GM19397 (cell line): ENCODE measurements at regions not wholly inside any gene's neighbourhood (a gene's known extent, or its start where the extent isn't known, plus 50 kb on each side); places are given as distances from the start of the nearest gene placed in this dataset.

ENCODE experiments used
- ATAC-seq: cut with Tn5 transposase; IDR thresholded peaks from one replicate; pipeline ENCODE4 v1.9.1; 2021; ENCODE audit warnings: mild to moderate bottlenecking, moderate library complexity; ENCODE audit not compliant: unreplicated experiment

DNA sequence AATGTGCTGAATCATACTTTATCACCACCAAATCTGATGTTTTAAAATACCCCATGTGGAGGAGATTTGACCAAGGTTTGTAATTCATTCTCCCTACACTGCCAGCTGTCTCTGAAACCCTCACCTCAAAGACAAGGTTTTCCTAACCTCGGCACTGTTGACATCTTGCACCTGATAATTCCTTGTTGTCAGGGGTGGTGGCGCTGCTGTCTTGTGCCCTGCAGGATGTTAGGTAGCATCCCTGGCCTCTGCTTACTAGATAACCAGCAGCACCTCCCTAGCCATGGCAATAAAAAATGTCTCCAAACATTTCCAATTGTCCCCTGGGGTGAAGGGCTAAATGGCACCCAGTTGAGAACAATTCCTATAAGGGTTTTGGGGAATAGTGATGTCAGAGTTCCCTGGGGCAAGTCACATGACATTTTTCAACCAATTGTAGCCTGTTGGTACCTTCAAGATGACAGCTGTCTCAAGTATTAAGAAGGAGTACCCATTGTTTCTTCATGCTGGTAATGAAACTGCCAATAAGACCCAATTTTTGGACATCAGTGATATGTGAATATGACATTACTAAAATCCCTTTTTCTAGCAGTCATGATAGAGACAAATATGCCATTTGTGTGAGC lies 160.6 kb upstream of the PLCXD3 start:
- no peak for ATAC-seq

DNA sequence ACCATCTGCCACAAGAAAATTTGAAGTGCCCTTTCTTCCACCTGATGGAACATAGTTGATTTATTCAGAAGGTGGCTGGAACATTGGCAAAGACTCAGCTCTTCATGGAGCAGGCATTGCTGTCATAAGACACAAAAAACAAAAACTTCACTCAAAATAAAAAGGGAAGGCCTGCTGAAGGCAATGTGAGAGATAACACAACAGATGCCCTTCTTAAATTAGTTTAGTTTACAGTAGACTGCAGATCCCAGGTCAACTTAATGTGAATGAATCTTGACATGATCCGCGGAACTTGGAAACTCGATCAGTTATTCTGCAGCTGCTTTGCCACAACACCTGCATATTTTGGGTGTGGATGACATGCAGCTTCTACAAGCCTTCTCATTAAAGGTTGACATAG lies 159.8 kb upstream of the PLCXD3 start:
- no peak for ATAC-seq

DNA sequence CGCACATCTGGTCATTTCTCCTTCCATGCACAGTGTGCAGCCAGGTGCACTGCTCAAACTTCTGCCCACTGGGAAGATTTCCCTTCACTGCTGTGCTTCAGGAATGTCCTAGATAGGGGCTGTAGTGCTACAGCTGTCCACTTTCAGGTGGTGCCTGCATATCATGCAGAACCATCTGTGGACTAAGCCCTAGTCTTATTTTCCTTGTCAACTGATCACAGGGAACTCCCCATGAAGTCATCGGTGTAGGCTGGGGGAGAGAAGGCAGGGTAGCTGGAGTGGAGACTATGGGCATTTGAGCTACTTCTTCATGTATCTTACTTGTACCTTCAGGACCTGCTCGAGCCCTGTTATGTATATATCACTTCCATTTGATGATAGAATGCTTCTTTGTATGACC lies 150.9 kb upstream of the PLCXD3 start:
- no peak for ATAC-seq

DNA sequence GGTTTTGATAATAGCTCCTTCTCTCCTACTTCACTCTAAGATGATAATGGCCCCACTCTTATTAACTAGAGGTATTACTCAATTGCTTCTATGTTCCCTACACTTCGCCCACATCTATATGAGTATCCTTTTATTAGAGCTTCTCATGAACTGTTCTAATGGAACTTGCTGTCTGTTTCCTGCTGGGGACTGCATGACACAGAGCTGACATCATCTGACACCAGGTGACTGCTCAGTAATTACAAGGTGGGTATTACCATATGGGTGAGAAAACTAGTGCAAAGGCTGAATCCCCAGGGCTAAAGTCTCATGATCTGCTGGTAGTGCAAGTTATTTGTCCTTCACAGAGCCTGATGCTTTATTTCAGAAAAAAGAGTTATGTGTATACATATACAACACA lies 146.2 kb upstream of the PLCXD3 start:
- no peak for ATAC-seq

DNA sequence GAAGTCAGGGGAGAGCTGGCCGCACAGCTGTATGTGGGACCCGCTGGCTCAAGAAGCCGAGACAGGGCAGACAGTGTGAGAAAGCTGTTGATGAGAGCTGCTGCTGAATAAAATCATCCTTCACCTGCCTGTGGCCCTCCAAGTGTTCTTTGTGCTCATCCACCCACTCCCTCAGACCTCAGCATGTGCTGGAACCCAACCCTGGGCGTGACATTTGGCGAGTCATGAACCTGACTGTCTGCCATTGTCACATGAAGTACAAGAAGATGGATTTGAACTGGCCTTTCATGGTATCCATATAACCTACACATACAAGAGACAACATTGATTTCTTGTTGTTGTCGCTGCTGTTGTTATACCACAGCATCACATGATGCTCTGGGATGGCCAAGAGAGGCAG lies 139.7 kb upstream of the PLCXD3 start:
- ATAC-seq: no peak

DNA sequence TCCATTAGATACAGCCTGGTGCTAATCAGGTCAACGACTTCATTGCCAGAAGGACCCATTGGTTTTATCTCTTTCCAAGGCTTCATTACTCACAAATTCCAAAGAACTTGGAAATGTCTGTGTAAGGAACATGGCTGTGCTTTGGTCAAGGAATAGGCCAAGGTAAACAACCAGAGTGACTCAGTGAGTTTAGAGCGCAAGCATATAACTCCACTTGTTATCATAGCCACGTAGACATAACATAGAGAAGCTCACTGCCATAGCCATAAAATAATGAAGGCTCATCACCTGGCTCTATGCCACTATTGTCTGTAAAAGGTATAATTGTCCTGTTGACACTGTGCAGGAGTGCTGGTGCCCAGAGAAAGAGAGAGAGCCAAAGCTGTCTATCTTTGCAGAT lies 139.3 kb upstream of the PLCXD3 start:
- ATAC-seq: no peak

DNA sequence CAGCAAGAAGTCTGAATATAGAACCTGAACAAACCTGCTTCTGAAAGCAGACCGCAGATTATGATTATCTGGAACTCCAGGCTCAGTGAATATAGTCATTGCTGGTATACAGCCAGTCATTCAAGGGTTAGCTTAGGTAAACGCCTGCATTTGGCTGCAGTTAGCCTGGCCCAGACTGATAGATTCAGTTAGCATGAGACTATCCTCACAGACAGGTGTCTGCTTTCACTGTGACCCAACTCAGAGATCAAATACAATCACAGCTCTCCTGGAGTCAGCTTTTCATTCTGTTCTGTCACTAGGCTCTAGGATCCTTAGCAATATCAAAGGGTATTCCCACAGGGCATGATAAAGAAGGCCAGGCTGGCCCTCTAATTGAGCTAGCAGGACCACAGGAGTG lies 138.6 kb upstream of the PLCXD3 start:
- no peak for ATAC-seq

DNA sequence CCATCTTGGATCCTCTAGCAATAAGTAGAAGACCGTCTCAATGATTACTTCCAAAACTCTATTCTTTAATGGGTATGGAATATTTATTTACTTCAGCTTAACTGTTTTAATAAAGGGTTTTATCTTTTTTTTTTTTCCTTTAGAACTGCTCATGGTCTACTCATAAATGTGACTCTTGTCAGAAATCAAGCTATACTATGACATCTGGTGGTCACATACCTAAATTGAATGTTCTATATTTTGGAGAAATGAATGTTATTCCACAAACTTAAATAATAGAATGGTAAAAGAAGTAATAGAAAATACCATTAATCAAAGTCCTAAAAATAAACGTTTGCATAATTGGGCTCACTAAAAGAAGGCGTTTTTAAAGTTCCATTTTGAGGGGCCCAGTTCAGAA lies 131.2 kb upstream of the PLCXD3 start:
- no peak for ATAC-seq

DNA sequence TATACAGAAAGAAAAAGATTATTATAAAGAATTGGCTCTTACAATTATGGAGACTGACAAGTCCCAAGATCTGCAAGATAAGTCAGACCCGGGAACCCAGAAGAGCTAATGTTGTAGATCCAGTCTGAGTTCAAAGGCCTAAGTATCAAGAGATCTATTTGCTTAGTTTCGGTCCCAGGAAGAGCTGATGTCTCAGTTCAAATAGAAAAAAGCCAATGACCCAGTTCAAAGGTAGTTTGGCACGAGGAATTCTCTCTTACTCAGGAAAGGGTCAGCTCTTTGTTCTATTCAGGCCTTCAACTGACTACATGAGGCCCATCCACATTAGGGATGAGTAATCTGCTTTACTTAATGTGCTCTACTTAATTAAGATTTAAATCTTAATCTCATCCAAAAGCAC lies 128.3 kb upstream of the PLCXD3 start:
- no peak for ATAC-seq

DNA sequence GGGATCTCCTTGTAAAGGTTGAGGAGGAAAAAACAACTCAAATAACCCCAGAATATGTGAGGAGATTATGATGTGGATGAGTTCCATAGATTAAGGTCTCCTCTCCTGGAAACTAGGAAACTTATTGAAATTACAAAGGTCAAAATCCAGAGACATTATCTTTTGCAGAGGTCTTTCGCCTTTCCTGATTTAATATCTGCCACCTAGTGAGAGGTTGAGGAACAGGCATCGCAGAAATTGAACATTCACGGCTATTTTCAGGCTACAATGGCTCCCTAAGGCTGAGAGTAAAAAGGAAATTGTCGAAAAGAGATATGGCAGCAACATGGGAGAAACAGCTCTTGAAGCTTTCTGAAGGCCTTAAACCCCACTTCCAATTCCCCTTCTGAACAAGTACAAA lies 127.5 kb upstream of the PLCXD3 start:
- no peak for ATAC-seq

DNA sequence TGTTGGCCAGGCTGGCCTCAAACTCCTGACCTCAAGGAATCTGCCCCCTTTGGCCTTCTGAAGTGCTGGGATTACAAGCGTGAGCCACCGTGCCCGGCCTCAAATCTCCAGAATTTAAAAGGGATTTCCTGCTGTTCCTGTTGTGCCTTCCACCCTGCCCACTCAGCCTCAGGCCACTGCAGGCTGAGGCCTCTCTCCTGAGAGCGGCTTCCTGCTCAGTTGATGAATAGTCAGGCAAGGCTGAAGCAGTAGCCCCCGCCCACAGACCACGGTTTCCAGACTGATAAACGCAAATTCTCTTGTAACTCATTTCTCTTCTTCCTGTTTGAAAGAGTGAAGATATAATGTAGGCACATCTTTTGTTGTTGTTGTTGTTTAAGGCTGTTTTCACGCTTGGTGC lies 127.0 kb upstream of the PLCXD3 start:
- ATAC-seq: no peak

DNA sequence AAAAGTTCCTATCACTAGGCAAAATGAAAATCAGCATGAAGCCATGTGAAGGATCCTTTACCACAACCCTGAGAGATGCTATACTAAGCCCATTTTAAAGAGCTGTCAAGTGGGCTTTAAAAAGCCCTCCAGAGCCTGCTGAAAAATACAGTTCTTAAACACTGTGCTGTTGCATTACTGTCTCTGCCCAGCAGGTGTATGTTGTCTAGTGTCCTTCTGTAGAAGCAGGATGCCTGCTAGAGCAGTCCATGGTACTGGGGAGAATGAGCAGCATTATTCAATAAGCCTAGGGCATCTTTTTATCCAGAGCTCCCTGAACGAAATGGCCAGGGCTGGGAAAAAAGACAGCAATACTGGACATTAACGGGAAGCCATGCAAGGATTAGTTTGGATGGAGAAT lies 126.2 kb upstream of the PLCXD3 start:
- peak; percentile 85 for ATAC-seq

DNA sequence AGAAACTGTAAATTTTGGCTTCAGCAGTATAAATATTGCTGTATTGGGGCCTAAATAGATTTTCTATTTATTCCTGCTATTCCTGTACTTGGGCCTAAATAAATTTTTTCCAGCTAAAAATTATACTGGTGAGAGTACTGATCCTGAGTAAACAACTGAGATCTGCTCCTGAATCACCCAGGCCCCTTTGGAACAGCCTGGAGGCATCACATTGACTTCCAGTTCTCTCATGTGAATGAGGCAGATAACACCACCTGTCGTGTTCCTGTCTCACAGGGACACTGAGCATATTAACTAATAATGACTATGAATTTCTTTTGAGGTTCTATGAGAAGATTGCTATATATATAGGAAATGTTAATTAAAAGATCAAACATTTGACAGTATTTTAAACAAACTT lies 119.5 kb upstream of the PLCXD3 start:
- no peak for ATAC-seq

DNA sequence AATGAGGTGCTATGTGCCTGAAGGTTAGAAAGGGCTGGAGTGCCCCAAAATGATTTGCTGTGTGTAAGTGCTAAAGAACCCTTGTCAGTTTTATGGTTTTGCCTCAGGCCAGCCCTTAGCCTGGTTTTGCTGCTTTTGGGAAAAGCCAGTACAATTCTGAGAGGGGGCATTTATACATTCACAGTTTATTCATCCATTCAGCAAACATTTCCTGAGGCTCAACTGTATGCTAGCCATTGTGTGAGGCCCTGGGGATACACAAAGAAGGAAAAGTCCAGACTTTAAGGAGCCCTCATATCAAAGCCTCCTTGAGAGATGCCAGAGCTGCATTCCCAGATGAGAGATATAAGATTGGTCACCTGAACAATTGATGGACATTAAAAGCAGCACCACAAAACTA lies 115.2 kb upstream of the PLCXD3 start:
- no peak for ATAC-seq

DNA sequence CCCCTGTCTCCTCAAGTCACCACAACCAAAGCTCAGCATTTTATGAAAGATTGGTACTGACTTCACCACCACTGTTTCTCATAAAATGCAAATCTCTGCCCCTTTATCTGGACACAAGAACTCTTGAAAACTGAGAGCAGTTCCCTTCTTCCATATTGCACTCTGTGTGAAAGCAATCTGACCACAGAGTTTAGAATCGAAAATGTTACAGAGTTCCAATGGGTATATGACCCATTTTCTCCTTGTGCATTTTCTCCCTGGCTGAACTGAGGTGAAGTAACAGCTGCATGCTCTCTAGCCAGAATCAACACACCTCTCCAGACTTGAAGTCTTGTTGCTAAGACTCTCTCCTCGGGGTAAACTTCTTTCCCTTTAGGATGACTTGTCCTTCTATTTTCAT lies 111.0 kb upstream of the PLCXD3 start:
- ATAC-seq: no peak

DNA sequence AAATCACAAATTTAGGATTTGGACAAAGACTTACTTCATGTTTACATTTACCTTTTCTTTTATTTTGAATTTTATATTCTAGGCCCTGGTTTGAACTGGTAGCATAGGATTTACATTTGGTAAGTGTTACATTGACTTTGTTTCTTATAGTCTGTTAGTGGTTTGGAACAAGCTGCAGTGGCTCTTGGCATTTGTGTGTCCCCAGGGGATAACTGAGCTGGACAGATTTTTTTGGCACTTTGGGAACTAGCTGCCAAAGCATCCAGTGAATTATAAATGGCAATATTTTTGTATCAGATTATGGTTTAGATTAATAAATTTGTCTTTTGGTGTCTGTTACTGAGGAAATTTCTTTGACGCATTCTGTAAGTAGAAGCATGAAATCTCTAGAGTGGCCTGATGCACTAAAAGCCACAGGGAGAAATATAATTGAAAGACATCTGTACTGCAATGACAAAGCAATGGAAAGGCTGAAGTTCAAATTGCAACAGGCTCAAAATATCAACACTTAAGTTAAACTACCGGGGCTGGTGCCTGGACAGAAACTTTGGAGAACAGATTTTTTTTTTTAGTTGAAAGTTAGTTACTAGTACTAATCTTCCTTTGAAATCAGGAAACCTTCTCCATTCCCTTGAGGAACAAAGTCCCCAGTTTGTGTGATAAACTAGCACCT lies 107.6 kb upstream of the PLCXD3 start:
- ATAC-seq: no peak

DNA sequence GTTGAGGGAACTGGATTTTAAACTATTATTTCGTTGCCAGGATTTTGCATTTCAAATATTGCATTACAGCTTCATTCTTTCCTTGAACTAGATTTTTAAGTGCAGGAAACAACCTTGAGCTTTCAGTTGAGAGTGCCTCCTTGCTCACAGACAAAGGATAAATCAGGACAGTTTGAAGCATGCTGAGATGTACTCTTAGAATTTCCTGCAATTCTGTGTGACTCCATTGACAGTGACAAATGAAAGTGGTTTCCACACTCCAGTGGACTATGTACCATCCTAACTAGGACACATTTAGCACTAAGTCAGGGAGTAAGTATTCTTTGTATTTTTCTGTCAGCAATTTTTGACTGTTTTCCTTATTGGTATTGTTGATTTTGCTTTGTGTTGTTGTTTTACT lies 100.0 kb upstream of the PLCXD3 start:
- no peak for ATAC-seq

DNA sequence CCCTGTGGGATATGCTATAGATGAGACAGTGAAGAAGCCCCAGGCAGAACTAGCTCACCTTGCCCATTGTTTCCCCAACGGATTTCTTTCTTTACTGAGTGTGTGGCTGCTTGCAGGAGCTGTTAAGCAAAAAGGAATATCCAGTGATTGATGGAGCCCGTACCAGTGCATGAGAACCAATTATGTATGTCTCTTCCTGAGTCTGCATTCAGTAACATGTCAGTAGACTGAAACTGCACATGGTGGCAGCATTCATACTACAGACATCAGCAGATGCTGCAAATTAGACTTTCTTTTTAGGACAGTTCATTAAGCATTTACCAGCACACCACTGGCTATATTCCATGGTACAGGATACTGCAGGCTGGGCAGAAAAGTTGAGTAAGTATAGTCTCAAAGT lies 90.3 kb upstream of the PLCXD3 start:
- ATAC-seq: no peak

DNA sequence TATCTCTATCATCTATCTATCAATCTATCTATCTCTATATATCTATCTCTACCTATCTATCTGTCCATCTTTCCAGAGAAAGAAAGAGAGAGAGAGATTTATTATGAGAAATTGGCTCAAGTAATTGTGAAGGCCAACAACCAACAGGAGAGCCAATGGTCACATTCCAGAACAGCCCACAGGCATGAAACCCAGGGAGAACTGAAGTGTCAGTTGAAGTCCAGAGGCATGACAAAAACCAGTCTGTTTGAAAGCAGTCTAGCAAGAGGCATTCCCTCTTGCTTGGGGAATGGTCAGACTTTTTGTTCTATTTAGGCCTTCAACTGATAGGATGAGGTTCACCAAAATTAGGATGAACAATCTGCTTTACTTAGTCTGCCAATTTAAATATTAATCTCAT lies 87.6 kb upstream of the PLCXD3 start:
- ATAC-seq: no peak

DNA sequence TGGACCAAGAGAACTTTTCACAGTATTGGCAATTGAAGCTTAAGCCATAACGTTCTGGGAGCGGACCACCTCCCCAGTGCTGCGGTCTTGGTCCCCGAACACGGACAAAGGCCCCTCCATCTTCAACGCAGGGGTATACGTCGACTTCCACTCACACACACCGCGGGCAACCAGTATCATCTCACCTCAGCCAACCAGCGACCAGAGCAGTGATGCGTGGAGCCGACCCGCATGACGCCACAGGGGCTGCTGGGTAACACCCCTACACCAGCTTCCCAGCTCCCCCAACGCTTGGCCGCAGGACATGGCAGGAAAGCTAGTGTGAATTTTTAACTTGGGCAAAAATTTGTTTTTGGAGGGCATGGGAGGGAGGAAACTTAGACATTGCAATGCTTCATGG lies 77.3 kb upstream of the PLCXD3 start:
- no peak for ATAC-seq

DNA sequence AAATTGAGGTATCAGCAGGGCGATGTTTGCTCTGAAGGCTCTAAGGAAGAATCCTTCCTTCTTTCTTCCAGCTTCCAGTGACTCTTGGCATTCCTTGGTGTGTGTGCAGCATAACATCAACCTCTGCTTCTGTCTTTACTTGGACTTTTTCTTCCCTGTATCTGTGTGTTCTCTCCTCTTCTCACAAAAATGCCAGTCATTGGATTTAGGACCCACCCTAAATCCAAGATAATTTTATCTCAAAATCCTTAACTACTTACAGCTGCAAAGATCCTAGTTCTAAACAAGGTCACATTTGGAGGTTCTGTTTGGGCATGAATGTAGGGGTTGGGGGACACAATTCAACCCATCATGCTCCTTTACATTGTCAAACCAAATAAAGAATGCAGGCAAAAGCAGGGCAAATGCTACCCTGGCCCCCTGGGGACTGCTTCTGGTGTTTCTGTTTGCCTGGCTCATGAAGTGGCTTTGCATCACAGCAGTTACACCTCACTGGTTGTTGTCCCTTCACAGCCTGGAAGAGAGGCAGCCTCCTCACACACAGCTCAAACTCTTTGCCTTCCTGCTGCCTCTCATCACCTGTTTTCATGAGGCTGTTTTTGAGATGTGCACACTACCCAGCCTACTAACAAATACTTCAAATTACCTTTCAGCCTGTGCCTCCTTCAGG lies 64.8 kb upstream of the PLCXD3 start:
- ATAC-seq: no peak

DNA sequence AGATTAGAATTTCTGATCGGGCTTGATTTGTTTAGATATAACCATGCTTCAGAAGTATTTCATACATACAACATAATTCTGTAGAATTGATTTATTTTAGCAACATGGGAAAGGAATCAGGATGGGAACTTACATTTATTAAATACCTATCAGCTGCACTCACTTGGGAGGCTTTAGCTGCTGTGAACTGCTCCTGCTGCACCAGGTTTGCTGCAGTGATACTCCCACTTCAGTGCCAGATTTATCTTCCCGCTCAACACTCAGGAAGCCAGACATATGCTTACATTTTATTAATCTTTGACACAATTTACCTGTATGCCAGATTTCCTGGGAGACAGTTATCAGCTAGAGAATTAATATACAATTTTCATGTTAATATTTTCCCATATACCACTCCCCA lies 64.0 kb upstream of the PLCXD3 start:
- ATAC-seq: no peak
